A673 (cell line): ENCODE measurements at regions not wholly inside any gene's neighbourhood (a gene's known extent, or its start where the extent isn't known, plus 50 kb on each side); places are given as distances from the start of the nearest gene placed in this dataset.
A peak's percentile ranks its signal among the peaks of the same experiment; 100 is the strongest.

ENCODE experiments used
- BruUV-seq: library from RNA; stranded (reverse); fragments of 400-500 nt; replicated peaks from 2 replicates; lab custom pipeline; 2021; lab: Mats Ljungman, UMichigan
- CTCF ChIA-PET: fragments of 300-600 bp; sonication (Branson Sonifier 250); formaldehyde crosslinking; loops from one replicate; lab custom pipeline; 2022; ENCODE audit warnings: antibody characterized with exemption; lab: Charles Lee
- POLR2A ChIA-PET: fragments of 300-600 bp; sonication (Branson Sonifier 250); formaldehyde crosslinking; loops from one replicate; lab custom pipeline; 2022; ENCODE audit warnings: antibody characterized with exemption; ENCODE audit not compliant: low non-redundant PET; lab: Charles Lee
- DNase-seq: peaks from one replicate; pipeline ENCODE4 v3.0.0-alpha.2; 2015; ENCODE audit warnings: low spot score
- H3K27ac ChIP-seq: fragments of 200-600 bp; sonication (generic); 2 replicates; pipeline ENCODE4 v1.5.1; 2016; ENCODE audit warnings: mixed run types, low read depth, mild to moderate bottlenecking, mixed read lengths, antibody characterized with exemption, low read length; ENCODE audit not compliant: poor library complexity, severe bottlenecking
- H3K27me3 ChIP-seq: fragments of 200-600 bp; sonication (generic); replicated peaks from 2 replicates; pipeline ENCODE4 v1.6.1; 2017; ENCODE audit warnings: mixed run types, low read depth, mild to moderate bottlenecking, mixed read lengths, antibody characterized with exemption, low read length; ENCODE audit not compliant: insufficient read depth, poor library complexity
- H3K36me3 ChIP-seq: fragments of 200-600 bp; sonication (generic); 2 replicates; pipeline ENCODE4 v1.6.1; 2016; ENCODE audit warnings: mixed run types, mild to moderate bottlenecking, mixed read lengths, antibody characterized with exemption, low read length; ENCODE audit not compliant: insufficient read depth, poor library complexity, severe bottlenecking
- H3K4me1 ChIP-seq: fragments of 200-600 bp; sonication (generic); 2 replicates; pipeline ENCODE4 v1.6.1; 2017; ENCODE audit warnings: mixed run types, mild to moderate bottlenecking, mixed read lengths, antibody characterized with exemption, low read length; ENCODE audit not compliant: insufficient read depth, poor library complexity, severe bottlenecking
- H3K4me3 ChIP-seq: fragments of 200-600 bp; sonication (generic); 2 replicates; pipeline ENCODE4 v1.5.1; 2016; ENCODE audit warnings: low read depth, mixed run types, mild to moderate bottlenecking, mixed read lengths, low read length; ENCODE audit not compliant: poor library complexity, severe bottlenecking
- H3K9me3 ChIP-seq: fragments of 200-600 bp; sonication (generic); 2 replicates; pipeline ENCODE4 v1.6.1; 2016; ENCODE audit warnings: mixed run types, low read depth, mild to moderate bottlenecking, mixed read lengths, antibody characterized with exemption, low read length; ENCODE audit not compliant: poor library complexity, severe bottlenecking
- EZH2 ChIP-seq: fragments of 200-600 bp; sonication (generic); IDR thresholded peaks from 2 replicates; pipeline ENCODE4 v1.6.1; 2017; ENCODE audit warnings: borderline replicate concordance, low read depth, mild to moderate bottlenecking, mixed read lengths, antibody characterized with exemption, low read length; ENCODE audit not compliant: poor library complexity, severe bottlenecking
- intact Hi-C: fragments of 100-400 bp; cut with micrococcal nuclease; formaldehyde crosslinking; loops from one replicate; pipeline ENCODE4 v1.10.0; 2022; ENCODE audit not compliant: unreplicated experiment
- TF ChIP-seq, protein P1 (sequence below): fragments of 300-800, 200-600 bp; sonication (generic); conservative IDR thresholded peaks from 2 replicates; pipeline ENCODE4 v1.5.1; 2017; ENCODE audit warnings: low read depth, mild to moderate bottlenecking, antibody characterized with exemption, low read length, moderate library complexity, mixed read lengths

- DNase-seq: peak; percentile 79
- TF ChIP-seq, protein P1, sequence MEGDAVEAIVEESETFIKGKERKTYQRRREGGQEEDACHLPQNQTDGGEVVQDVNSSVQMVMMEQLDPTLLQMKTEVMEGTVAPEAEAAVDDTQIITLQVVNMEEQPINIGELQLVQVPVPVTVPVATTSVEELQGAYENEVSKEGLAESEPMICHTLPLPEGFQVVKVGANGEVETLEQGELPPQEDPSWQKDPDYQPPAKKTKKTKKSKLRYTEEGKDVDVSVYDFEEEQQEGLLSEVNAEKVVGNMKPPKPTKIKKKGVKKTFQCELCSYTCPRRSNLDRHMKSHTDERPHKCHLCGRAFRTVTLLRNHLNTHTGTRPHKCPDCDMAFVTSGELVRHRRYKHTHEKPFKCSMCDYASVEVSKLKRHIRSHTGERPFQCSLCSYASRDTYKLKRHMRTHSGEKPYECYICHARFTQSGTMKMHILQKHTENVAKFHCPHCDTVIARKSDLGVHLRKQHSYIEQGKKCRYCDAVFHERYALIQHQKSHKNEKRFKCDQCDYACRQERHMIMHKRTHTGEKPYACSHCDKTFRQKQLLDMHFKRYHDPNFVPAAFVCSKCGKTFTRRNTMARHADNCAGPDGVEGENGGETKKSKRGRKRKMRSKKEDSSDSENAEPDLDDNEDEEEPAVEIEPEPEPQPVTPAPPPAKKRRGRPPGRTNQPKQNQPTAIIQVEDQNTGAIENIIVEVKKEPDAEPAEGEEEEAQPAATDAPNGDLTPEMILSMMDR: peak; percentile 95
- TF ChIP-seq EZH2: no peak
- ChIA-PET POLR2A (no interaction called here), CTCF (interaction anchor here (0.6 to 0.8 kb wide), 4 partner anchors 46 to 540 kb away, joined by 3 to 4 read pairs (median 3); no protein-coding TSS in a partner anchor)
- H3K36me3 ChIP-seq: no peaks in the 10 kb centered on the region
- intact Hi-C loops: loop anchor here (2.0 to 5.0 kb wide), 3 partner anchors 71 to 541 kb away; no protein-coding TSS in a partner anchor
- H3K4me3 ChIP-seq: no peak overlapping the region
- H3K27me3 ChIP-seq: no peaks in the 10 kb centered on the region
- no peaks in the 10 kb centered on the region for H3K4me1 ChIP-seq
- no peak overlapping the region for H3K27ac ChIP-seq
- H3K9me3 ChIP-seq: no peaks in the 10 kb centered on the region
- BruUV-seq: no TSS peak
These were observed 601.6 kb downstream of the CPS1 start for GRCh38 chr2:211157856-211158463.

- Histone ChIP-seq H3K4me3 (no peak overlapping the region), H3K4me1 (no peaks in the 10 kb centered on the region), H3K27me3 (no peaks in the 10 kb centered on the region), H3K36me3 (no peaks in the 10 kb centered on the region), H3K9me3 (no peaks in the 10 kb centered on the region), H3K27ac (no peak overlapping the region)
- POLR2A ChIA-PET: no interaction called here
- BruUV-seq: no TSS peak
- intact Hi-C loops: loop anchor here (2.0 to 5.0 kb wide), 2 partner anchors 73 to 543 kb away; no protein-coding TSS in a partner anchor
- DNase-seq: no peak
- CTCF ChIA-PET: no interaction called here
- TF ChIP-seq, protein P1: no peak
- no peak for TF ChIP-seq EZH2
These were observed 603.6 kb downstream of the CPS1 start for GRCh38 chr2:211159972-211160371.

GRCh38 chr2:211161236-211161635 lies 604.8 kb downstream of the CPS1 start:
- Histone ChIP-seq H3K4me1 (no peaks in the 10 kb centered on the region), H3K36me3 (no peaks in the 10 kb centered on the region), H3K9me3 (no peaks in the 10 kb centered on the region), H3K4me3 (no peak overlapping the region), H3K27me3 (no peaks in the 10 kb centered on the region), H3K27ac (no peak overlapping the region)
- BruUV-seq: no TSS peak
- intact Hi-C loops: no loop called here
- DNase-seq: no peak
- CTCF ChIA-PET: interaction anchor here (0.6 kb wide), 1 partner anchor 170 kb away, joined by 6 read pairs; no protein-coding TSS in a partner anchor
- no peak for TF ChIP-seq EZH2
- TF ChIP-seq, protein P1: no peak
- POLR2A ChIA-PET: interaction anchor here (0.8 kb wide), 1 partner anchor 76 kb away, joined by 3 read pairs; no protein-coding TSS in a partner anchor
